HG03432 (cell line): ENCODE measurements at regions not wholly inside any gene's neighbourhood (a gene's known extent, or its start where the extent isn't known, plus 50 kb on each side); places are given as distances from the start of the nearest gene placed in this dataset.
"Not testable (repeated sequence)": the region's sequence is repeated elsewhere in the genome, so short reads cannot be mapped to it uniquely, and the experiment has no call there.

ENCODE experiments used
- ATAC-seq: cut with Tn5 transposase; IDR thresholded peaks from one replicate; pipeline ENCODE4 v1.9.1; 2021; ENCODE audit warnings: mild to moderate bottlenecking, moderate library complexity; ENCODE audit not compliant: unreplicated experiment

- no peak for ATAC-seq
Measured at GRCh38 chr5:2849429-2849828, 98.0 kb upstream of the IRX2 start.

- ATAC-seq: no peak
Measured at GRCh38 chr5:2848619-2849018, 97.1 kb upstream of the IRX2 start.

- ATAC-seq: no peak
Measured at GRCh38 chr5:2847608-2848007, 96.1 kb upstream of the IRX2 start.

- ATAC-seq: no peak
Measured at GRCh38 chr5:2841208-2841607, 89.7 kb upstream of the IRX2 start.

- ATAC-seq: no peak
Measured at GRCh38 chr5:2840372-2840915, 89.0 kb upstream of the IRX2 start.

GRCh38 chr5:2836133-2836532, 84.7 kb upstream of the IRX2 start:
- ATAC-seq: no peak

DNA sequence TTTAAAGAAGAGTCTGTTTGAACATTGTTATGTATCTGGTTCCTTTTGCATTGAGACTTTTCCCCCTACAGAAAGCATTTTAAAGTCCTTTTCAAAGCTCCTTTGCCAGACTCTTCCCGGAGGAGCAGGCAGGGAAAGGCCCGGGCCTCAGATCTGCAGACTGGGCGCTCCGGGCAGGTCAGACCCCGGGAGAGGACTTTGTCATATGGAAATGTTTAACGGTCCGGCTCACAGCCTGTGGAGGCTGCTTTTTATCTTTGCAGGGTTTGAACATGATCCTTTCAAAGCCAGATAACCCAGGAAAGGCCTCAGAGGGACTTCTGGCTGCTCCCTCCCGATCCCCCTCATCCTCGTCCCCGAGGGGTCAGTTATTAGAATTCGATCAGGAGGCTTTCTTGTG, 82.1 kb upstream of the IRX2 start:
- no peak for ATAC-seq

GRCh38 chr5:2832394-2832793, 80.9 kb upstream of the IRX2 start:
- ATAC-seq: no peak

DNA sequence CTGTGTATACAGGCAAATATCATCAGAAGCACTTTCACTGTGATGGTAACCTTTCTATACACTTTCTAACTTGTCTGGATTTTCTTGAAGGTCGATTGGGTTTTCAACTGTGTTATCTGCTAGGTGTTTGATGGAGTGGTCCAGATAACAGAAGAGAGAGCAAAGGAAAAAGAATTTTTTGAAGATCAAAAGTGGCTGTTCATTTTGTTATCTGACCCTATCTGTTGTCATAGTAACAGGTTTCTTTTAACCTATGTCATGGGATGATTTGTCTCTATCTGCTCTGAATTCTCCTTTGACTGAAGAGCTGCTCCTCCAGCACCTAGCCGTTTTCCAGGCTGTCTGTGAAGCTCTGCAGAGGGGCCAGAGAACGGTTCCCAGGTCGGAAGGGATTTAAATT, 77.8 kb upstream of the IRX2 start:
- ATAC-seq: no peak

GRCh38 chr5:2818936-2819335, 67.5 kb upstream of the IRX2 start:
- no peak for ATAC-seq

- no peak for ATAC-seq
Measured at GRCh38 chr5:2817031-2817603, 65.6 kb upstream of the IRX2 start.

DNA sequence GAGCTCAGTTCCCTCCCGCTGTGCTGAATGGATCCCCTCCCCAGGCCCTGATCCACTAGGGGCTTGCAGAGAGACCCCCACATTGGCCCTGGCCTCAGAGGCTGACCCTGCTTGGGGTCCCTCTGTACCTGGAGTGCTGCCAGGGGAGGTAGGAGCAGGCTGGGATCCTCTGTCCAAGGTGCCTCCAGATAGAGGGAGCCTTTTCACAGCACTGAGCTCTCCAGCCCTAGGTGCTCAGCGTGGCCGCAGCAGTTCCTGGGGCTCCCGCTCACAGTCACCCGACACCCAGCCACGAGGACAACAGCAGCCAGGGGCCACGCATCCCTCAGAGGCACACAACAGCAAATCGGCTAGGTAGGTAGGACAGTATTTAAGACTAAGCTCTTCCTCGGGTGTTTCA, 62.2 kb upstream of the IRX2 start:
- no peak for ATAC-seq

DNA sequence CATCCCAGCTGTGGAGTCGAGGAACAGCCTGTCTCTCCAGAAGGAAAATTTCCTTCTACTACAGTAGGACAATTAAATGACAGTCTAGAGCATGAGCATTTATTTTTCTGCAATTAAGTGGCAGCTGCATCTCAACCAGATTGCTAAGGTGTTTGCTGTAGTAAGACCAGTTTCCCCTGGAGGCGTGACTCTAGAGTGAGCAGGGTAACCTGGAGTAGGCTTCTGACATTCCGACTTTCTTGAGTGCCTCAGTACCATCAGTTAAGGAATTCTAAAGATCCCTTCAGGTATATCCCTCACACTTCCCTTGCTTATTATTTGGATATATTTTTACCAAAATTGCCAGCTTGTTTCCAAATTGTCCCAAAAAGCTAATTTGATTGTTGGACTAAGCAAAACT, 59.2 kb upstream of the IRX2 start:
- ATAC-seq: no peak

GRCh38 chr5:2807244-2807643, 55.8 kb upstream of the IRX2 start:
- ATAC-seq: not testable (repeated sequence)

- ATAC-seq: no peak
Measured at GRCh38 chr5:2806176-2806575, 54.7 kb upstream of the IRX2 start.

DNA sequence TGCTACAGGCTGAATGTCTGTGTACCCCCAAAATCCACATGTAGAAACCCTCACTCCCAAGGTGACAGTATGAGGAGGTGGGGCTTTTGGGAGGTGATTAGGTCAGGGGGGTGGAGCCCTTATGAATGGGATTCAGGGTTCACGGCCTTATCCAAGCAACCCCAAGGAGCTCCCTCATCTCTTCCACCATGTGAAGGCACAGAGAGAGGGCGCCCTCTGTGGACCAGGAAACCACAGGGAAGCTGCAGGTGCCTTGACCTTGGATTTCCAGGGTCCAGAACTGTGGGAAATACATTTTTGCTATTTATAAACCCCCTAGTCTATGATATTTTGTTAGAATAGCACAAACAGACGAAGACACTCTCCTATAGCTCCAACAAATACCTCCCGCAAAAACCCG, 53.6 kb upstream of the IRX2 start:
- ATAC-seq: no peak

DNA sequence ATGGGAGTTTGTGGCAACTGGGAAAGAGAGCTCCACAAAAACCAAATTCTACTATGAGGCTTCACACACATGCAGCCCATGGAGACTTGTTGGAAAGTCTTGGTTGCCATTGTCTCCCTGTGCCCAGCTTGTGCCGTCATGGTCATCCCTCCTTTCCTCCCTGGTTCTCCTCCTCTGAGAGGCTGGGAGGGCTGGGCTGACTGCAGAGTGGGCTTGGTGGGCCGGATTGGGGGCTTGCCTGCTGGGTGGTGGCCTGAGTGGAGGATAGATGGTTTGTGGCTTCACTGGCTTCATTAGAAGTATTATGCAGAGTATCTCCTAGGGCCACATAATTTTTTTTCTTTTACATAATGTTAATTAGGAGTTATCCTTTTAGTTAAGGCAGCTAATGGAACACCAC, 52.3 kb upstream of the IRX2 start:
- no peak for ATAC-seq

DNA sequence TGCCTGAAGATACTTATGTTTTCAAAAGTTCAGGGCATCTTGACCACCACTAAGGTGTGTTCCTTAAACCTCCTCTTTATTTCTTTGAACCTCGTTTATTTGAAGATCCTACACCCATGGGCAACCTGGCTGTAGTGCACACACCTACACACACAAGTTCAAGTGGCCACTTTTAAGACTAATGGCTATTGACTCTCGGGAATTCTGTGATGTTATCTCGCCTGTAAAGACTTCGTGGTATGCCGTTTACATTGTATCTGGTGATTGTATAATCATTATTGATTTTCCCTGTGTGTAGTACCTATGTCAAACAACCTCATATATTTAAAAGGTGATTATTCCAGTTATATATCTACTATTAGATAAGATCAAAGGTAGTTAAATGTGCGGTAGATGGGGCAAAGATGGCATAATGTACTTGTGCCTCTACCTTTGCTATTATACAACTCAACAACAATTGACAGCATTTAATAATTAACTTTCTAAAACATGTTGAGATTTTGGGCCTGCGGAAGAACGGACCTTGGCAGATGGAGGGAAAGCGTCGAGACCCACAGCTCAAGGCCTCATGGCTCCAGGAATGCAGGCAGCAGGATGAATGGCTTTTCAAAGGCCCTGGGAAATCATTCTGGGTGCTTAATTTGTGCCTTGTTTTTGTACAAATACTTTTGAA, 51.4 kb upstream of the IRX2 start:
- no peak for ATAC-seq

- no peak for ATAC-seq
Measured at GRCh38 chr5:2801577-2802525, 50.4 kb upstream of the IRX2 start.
